GM21825 (cell line): ENCODE measurements at regions not wholly inside any gene's neighbourhood (a gene's known extent, or its start where the extent isn't known, plus 50 kb on each side); places are given as distances from the start of the nearest gene placed in this dataset.
"Not testable (repeated sequence)": the region's sequence is repeated elsewhere in the genome, so short reads cannot be mapped to it uniquely, and the experiment has no call there.

Source experiments
- ATAC-seq: cut with Tn5 transposase; IDR thresholded peaks from one replicate; pipeline ENCODE4 v1.9.1; 2021; ENCODE audit warnings: mild to moderate bottlenecking, moderate library complexity; ENCODE audit not compliant: unreplicated experiment

- no peak for ATAC-seq
Observed at GRCh38 chr15:79602731-79603130, 170.6 kb downstream of the MINAR1 start.

GRCh38 chr15:79606831-79607355, 174.8 kb downstream of the MINAR1 start:
- ATAC-seq, result no peak

- no peak for ATAC-seq
Observed at GRCh38 chr15:79608066-79608864, 176.1 kb downstream of the MINAR1 start.

GRCh38 chr15:79609506-79609905, 177.4 kb downstream of the MINAR1 start:
- ATAC-seq, result no peak

GRCh38 chr15:79610021-79610420, 177.9 kb downstream of the MINAR1 start:
- ATAC-seq, result no peak

- no peak for ATAC-seq
Observed at GRCh38 chr15:79615754-79616153, 183.6 kb downstream of the MINAR1 start.

- ATAC-seq, result no peak
Observed at GRCh38 chr15:79617071-79617470, 184.9 kb downstream of the MINAR1 start.

- no peak for ATAC-seq
Observed at GRCh38 chr15:79620112-79620857, 188.1 kb downstream of the MINAR1 start.

GRCh38 chr15:79621805-79622204, 189.7 kb downstream of the MINAR1 start:
- not testable (repeated sequence) for ATAC-seq

GRCh38 chr15:79623488-79623887, 191.4 kb downstream of the MINAR1 start:
- no peak for ATAC-seq

GRCh38 chr15:79629687-79630086, 197.6 kb downstream of the MINAR1 start:
- no peak for ATAC-seq

- no peak for ATAC-seq
Observed at GRCh38 chr15:79632457-79632856, 200.3 kb downstream of the MINAR1 start.

- no peak for ATAC-seq
Observed at GRCh38 chr15:79635149-79635771, 203.1 kb downstream of the MINAR1 start.

- no peak for ATAC-seq
Observed at GRCh38 chr15:79635897-79636561, 203.9 kb downstream of the MINAR1 start.

GRCh38 chr15:79640206-79640605, 208.1 kb downstream of the MINAR1 start:
- ATAC-seq, result no peak

- ATAC-seq, result no peak
Observed at GRCh38 chr15:79641841-79642240, 209.7 kb downstream of the MINAR1 start.

- no peak for ATAC-seq
Observed at GRCh38 chr15:79643393-79643792, 211.3 kb downstream of the MINAR1 start.

GRCh38 chr15:79644091-79644490, 212.0 kb downstream of the MINAR1 start:
- no peak for ATAC-seq

GRCh38 chr15:79652972-79653371, 220.8 kb downstream of the MINAR1 start:
- not testable (repeated sequence) for ATAC-seq

- no peak for ATAC-seq
Observed at GRCh38 chr15:79653533-79653932, 221.4 kb downstream of the MINAR1 start.
